GM18511 (cell line): ENCODE measurements at regions not wholly inside any gene's neighbourhood (a gene's known extent, or its start where the extent isn't known, plus 50 kb on each side); places are given as distances from the start of the nearest gene placed in this dataset.
"Not testable (repeated sequence)": the region's sequence is repeated elsewhere in the genome, so short reads cannot be mapped to it uniquely, and the experiment has no call there.

ENCODE experiments used
- ATAC-seq: cut with Tn5 transposase; IDR thresholded peaks from one replicate; pipeline ENCODE4 v1.9.1; 2021; ENCODE audit warnings: mild to moderate bottlenecking, moderate library complexity; ENCODE audit not compliant: unreplicated experiment

- no peak for ATAC-seq
These were observed 582.5 kb downstream of the PLOD2 start for GRCh38 chr3:145578471-145578870.

- ATAC-seq, result no peak
These were observed 579.3 kb downstream of the PLOD2 start for GRCh38 chr3:145581694-145582093.

- ATAC-seq, result no peak
These were observed 556.1 kb downstream of the PLOD2 start for GRCh38 chr3:145604851-145605250.

GRCh38 chr3:145620002-145620401 lies 541.0 kb downstream of the PLOD2 start:
- ATAC-seq, result no peak

- ATAC-seq, result no peak
These were observed 540.5 kb downstream of the PLOD2 start for GRCh38 chr3:145620486-145620885.

- no peak for ATAC-seq
These were observed 537.6 kb downstream of the PLOD2 start for GRCh38 chr3:145623349-145623748.

- ATAC-seq, result no peak
These were observed 532.8 kb downstream of the PLOD2 start for GRCh38 chr3:145628211-145628610.

GRCh38 chr3:145637105-145637504 lies 523.9 kb downstream of the PLOD2 start:
- ATAC-seq, result no peak

- no peak for ATAC-seq
These were observed 521.9 kb downstream of the PLOD2 start for GRCh38 chr3:145639003-145639606.

- ATAC-seq, result no peak
These were observed 521.1 kb downstream of the PLOD2 start for GRCh38 chr3:145639875-145640274.

GRCh38 chr3:145648396-145648795 lies 512.6 kb downstream of the PLOD2 start:
- no peak for ATAC-seq

- ATAC-seq, result no peak
These were observed 511.6 kb downstream of the PLOD2 start for GRCh38 chr3:145649368-145649887.

GRCh38 chr3:145650170-145650569 lies 510.8 kb downstream of the PLOD2 start:
- ATAC-seq, result no peak

- no peak for ATAC-seq
These were observed 489.9 kb downstream of the PLOD2 start for GRCh38 chr3:145671121-145671520.

- ATAC-seq, result no peak
These were observed 487.1 kb downstream of the PLOD2 start for GRCh38 chr3:145673838-145674237.

- ATAC-seq, result no peak
These were observed 482.6 kb downstream of the PLOD2 start for GRCh38 chr3:145678401-145678800.

- no peak for ATAC-seq
These were observed 479.8 kb downstream of the PLOD2 start for GRCh38 chr3:145681181-145681580.

GRCh38 chr3:145687978-145688377 lies 473.0 kb downstream of the PLOD2 start:
- not testable (repeated sequence) for ATAC-seq

GRCh38 chr3:145692751-145693150 lies 468.2 kb downstream of the PLOD2 start:
- ATAC-seq, result no peak

- no peak for ATAC-seq
These were observed 465.0 kb downstream of the PLOD2 start for GRCh38 chr3:145696011-145696410.

GRCh38 chr3:145698250-145698649 lies 462.7 kb downstream of the PLOD2 start:
- no peak for ATAC-seq

- ATAC-seq, result no peak
These were observed 462.2 kb downstream of the PLOD2 start for GRCh38 chr3:145698749-145699148.

- ATAC-seq, result no peak
These were observed 457.0 kb downstream of the PLOD2 start for GRCh38 chr3:145704020-145704419.
